ENCODE measurements at regions not wholly inside any gene's neighbourhood (a gene's known extent, or its start where the extent isn't known, plus 50 kb on each side); places are given as distances from the start of the nearest gene placed in this dataset.

DNA sequence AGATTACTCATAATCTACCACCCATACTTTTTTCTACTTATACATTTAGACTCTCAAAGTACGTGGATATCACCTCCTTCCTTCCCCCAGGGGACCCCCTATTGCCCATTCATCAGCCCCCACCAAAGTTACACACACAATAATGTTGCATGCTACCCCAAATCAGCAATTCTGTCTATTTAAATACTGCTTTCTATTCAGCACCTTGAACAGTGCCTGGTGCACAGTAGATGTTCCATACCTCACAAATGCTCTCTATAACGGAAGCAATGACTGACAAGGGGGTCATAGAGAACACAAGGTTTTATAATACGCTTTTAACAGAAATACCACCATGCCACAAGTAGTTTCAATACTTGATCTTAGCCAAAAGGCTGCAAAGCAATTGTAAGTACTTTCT is 370.7 kb downstream of the MIAT start:
- TF ChIP-seq, protein P1, sequence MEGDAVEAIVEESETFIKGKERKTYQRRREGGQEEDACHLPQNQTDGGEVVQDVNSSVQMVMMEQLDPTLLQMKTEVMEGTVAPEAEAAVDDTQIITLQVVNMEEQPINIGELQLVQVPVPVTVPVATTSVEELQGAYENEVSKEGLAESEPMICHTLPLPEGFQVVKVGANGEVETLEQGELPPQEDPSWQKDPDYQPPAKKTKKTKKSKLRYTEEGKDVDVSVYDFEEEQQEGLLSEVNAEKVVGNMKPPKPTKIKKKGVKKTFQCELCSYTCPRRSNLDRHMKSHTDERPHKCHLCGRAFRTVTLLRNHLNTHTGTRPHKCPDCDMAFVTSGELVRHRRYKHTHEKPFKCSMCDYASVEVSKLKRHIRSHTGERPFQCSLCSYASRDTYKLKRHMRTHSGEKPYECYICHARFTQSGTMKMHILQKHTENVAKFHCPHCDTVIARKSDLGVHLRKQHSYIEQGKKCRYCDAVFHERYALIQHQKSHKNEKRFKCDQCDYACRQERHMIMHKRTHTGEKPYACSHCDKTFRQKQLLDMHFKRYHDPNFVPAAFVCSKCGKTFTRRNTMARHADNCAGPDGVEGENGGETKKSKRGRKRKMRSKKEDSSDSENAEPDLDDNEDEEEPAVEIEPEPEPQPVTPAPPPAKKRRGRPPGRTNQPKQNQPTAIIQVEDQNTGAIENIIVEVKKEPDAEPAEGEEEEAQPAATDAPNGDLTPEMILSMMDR (IDR thresholded peaks at IDR 0.05): no peak
- TF ChIP-seq POLR2A (IDR thresholded peaks at IDR 0.05): no peak

All from adrenal gland (tissue), 5 donors.